NCI-H526 (cell line): ENCODE measurements at regions not wholly inside any gene's neighbourhood (a gene's known extent, or its start where the extent isn't known, plus 50 kb on each side); places are given as distances from the start of the nearest gene placed in this dataset.

Experiments
- DNase-seq, 2 experiments: peaks; one replicate each; lab custom pipeline; 2025; lab: John Stamatoyannopoulos, UW

DNA sequence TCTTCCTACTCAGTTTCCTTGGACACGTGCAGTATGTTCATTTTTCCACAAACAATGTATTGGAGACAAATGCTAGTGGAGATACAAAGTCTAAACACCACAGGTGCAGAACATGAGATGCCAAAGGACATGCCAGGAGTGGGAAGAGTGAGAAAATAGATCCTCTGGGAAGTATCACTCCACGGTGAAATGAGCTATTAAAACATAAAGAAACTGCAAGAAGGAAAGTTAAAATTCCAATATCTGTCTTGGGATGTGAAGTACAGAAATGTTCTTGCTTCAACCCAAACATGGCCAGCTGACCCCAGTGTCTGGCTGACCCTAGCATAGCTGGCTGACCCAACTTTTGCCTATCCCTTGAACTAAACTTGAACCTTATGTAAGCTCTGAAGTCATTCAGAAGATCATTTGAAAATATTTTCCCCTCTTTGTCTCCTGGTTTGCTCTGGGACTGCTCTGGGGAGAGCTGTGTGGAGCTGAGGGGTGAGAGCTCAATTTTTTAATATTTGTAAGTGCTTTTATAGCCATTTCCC, 59.5 kb downstream of the FZD1 start:
- DNase-seq = no peak

DNA sequence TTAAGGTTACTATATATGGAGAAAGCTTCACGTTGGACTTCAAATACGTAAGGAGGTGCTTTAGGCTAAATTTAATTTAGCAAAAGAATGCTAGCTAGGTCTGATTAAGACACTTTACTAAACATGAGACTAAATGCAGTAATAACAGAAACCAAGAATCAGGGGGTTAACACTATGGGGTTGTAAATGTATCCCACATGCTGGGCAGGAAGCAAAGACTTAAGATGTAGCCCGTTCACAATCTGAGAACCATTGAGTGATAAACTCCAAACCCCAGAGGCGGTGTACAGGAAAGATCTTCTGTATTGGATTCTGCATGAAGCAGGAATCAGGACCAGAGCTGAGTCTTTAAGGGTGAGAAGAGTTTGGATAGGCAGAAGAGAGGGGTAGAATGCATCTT, 60.4 kb downstream of the FZD1 start:
- DNase-seq = no peak

DNA sequence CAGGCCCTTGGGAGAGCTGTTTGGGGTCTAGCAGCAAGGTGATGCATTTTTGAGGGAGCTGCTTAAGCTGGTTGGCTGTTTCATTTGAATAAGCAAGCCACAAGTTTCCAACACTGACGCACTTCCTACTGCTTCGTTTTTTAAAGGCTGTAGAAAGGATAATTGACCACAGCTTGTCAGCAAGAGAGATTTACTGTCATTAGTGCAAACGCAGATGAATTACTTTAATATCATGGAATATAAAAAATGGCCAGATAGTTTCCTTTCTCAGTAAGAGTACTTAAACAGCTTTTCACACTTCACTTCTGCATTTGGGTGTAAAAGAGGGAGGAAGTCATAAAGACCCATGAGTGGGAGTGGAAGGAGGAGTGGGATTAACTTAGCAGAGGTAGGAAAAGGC, 61.5 kb downstream of the FZD1 start:
- peak in 1 of 2 experiments; percentile 5 for DNase-seq

DNA sequence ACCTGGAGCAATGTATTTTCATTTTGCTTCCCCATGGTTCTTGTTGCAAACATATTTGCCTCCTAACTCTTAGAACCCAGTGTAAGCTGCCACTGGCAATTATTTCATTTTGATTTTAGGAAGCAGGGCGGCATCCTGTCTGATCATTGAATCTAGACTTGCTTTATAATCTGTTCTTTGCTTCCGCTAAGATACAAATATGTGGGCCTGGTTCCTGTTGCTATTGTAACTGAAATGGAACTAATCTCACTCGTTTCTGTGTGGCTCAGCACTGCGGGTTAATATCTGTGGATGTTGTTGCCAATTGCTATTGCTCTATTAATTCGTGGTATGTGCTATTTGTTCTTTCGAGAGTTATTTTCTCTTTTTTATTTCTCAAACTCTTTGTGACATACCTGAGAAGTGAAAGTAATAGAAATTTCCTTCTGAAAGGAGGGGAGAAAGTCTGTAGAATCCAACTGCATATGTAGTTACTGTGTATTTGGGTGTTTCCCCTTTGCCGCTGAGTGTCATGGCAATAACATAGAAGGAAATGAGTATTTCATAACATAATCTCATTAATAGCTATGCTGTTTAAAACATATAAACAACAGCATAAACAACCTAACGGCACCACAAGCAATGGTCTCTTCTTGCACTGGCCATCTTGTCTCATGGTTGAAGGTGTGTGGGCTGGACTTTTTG, 62.4 kb downstream of the FZD1 start:
- DNase-seq = no peak

DNA sequence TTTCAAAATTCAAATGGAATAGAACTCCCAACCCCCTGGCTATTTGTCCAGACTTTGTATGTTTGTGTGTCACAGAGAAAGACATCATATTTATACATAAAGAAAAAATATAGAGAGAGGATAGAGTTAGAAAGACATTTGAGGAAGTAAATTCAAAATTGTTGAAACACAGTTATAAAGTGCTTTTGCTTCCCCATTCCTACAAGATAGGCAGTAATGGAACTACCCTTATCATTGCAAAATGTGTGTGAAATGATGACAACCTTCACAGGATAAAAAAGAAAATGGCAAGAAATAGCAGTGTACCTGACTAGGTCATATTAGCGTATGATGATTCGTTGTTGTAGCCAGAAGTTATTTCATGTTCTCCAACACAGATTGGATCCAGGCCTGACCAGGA, 63.1 kb downstream of the FZD1 start:
- no peak for DNase-seq

DNA sequence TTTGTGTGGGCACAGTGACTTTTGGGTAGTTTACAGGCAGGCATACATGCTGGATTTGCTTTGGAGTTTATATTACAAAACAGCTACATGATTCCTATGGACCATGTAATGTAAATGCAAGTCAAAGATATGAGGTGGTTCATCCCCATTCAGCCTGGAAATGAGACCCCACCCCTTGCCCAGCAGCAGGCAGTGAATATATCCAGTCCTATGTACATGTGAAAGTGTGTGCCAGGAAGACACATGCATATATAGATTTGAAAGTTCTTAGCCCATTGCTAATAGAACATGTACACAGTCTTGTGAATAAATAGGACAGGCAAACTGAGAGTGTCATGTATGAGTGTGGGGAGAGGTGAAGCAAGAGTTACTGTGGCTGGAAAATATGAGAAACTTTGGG, 65.3 kb downstream of the FZD1 start:
- no peak for DNase-seq

DNA sequence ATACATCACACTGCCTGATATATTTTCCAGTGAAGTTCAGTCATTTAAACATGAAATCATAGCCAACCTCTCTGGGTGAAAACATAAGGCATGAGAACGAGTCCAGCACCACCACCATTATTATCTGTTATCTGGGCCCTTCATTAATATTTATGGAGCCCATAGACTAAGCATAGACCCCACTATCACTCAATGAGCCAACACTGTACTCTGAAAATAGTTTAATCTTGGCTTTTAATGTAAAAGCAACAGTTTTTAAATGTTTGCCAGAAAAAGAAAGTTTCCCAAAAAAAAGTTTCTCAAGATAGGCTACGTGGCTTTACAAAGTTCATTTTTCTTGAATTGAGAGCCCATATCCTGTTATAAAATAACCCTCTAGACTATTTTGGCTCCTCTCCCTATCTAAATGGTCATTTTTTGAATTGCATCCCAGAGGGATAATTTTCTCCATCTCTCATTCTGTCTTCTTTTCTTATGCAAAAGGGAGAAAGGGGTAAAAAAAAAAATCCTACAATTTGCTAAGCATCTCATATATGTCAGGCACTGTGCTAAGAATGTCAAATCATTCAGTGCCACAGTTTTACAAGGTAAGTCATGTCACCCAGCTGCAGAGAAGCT, 66.1 kb downstream of the FZD1 start:
- DNase-seq = no peak

DNA sequence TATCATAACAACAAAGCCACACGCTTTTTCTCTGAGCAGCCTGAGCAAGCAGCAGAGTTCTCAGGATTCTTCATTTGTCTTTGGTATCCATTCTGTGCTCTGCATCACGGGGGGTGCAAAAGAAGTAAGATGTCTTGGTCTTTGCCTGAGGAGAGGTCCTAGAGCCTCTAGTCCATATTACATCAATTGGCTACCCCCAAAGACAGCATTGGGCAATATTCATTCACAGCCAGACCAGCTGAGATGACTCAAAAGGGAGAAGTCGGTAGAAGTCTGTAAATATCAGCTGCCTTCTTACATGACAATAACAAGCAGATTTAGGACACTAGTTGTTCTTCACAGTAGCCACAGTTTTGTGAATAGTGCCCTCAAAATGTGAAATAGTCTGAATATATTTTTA, 66.6 kb downstream of the FZD1 start:
- no peak for DNase-seq

DNA sequence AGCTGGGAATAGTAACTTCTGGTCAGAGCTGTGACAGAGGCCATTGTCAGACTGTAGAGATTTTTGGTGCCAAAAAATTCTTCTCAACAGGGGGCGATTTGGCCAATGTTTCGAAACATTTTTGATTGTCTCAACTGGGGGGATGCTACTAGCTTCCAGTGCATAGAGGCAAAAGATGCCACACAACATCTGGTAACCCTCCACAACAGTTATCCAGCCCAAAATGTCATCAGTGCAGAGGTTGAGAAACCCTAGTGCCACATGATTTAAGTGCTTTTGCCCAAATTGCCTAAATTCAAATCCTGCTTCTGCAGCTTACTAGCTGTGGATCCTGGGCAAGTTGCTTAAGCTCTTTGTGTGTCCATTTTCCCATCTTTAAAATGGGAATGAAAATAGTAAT, 71.9 kb downstream of the FZD1 start:
- no peak for DNase-seq

DNA sequence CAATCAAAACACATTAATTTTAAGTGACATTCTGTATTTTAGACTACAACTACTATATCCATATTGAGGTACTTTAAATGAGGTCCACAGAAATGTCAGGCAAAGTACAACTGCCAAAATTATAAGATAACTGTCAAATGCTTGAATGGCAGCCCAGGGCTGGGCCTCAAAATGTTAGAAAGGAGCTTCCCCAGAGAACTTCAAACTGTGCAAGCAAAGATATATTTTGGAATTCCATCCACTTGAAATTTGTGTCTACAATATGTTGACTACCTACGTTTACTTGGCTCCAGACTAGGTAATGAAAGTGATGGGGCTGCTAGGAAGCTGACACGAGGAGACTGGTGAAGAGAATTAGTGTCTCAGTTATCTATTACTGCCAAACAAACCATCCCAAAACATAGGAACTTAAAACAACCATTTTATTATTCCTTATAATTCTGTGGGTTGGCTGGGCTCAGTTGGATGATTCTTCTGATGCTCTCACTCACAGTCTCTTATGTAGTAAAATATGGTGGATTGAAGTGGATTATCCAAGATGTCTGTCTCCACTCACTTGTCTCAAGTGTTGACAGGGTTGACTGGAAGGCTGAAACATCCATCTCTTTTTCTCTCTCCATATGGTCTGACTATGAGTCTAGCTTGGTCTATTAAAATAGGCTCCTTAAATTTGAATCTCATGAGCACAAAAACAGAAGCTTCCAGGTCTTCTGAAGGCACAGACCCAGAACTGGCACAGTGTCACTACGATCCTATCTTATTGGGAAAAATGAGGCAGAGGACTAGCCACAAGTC, 74.2 kb downstream of the FZD1 start:
- no peak for DNase-seq

DNA sequence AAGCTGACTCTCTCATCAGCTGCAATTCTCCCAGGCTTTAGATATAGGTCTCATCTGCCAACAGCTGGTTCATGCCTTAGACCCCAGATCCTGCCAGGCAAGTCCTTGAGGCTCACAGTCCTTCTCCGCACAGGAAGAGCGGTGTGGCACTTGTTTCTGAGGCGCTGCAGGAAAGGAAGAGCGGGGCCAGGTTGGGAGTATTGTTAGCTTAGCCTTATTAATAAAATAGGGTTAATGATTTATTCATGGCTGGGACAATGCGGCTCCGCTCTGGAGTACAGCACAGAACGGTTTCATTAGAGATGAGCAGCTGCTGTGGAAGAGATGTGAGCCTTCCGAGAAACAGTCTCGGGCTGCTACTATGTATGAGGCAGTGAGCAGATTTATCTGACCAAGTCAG, 78.1 kb downstream of the FZD1 start:
- peak; percentile 65 to 74 for DNase-seq

DNA sequence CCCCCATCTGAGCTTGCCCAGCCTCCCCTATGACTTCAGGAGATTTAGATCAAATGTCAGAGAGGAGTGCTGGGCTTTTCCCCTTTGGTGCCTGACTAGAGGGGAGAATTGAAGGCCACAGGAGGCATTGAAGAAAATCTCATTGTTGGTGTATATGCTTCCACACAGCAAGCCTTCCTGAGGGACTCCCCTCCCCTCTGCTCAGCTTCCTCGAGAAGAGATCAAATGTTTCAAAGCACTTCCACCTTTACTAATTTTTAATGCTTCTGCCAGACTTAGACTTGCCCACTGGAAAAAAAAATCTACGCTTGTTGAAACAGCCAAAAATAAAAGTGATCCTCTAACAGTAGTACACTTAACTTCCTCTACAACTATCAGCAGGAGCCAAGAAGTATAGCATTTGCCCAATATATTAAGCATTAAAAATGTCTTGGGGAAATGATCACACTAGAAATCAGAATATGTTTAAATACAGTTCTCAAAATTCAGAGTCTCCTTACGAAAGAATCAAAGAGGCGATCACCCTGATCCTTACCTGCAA, 79.3 kb downstream of the FZD1 start:
- DNase-seq = peak in 1 of 2 experiments; percentile 12

DNA sequence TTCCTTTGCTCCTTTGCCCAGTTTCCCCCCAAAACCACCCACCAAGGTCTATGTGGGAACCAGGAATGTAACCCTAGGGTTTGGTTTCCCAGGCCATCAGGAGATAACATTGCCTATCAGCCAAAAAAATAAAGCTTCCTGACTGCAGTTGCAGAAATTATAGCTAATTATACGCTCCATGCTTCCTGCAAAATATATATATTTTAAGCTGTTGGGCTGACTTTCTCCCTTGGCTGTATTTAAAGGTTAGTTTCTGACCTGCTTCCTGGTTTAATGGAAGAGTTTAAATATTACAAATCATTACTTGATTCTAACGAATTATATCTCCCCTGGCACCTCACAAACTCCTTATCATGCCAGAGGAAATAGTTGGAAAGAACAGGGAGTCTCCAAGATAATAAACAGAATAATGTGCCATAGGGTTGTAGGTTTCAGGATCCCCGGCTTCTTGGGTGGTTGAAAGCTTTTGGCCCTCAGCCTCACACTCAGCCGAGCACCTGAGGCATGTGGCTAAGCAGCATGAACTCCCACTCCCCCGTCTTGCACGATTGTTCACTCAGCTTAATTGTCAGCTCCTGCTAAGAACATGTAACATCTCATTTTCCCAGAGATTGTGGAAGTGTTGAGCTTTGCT, 79.9 kb downstream of the FZD1 start:
- DNase-seq = no peak

DNA sequence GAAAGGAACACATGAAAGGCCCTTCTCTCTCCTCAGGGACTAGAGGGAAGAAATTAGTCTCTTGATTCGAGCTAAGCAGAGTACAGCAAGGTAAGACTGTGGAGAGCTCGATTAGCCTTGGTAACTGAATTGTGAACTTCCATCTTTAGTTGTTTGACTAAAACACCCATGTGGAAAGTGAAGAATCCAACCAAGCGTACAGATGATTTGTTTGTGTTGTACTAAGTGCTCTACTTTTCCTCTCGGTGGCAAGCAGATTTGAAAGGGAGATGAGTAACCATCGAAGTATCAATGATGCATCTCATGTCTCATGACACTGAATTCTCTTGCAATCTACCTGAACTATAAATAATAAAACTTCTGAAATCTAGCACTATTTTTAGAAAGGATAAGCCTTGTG, 80.7 kb downstream of the FZD1 start:
- peak; percentile 93 to 94 for DNase-seq

DNA sequence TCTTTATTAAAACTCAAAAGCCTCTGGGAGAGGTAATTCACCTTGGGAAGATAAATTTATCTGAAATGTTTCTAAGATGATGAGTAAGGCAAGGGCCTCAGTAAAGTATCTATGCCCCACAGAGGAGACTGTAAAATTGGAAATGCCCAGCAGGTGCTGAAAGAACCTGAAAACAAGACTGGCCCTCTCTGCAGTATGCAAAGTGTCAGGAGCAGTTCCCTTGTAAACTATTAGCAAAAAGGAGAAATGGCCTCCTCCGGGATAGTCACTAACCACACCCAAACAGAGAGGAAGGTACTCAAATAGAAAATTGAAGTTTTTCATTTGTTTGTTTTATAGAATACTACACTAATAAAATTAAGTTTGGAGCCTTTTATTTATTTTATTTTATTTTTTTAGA, 81.2 kb downstream of the FZD1 start:
- peak; percentile 81 to 89 for DNase-seq

DNA sequence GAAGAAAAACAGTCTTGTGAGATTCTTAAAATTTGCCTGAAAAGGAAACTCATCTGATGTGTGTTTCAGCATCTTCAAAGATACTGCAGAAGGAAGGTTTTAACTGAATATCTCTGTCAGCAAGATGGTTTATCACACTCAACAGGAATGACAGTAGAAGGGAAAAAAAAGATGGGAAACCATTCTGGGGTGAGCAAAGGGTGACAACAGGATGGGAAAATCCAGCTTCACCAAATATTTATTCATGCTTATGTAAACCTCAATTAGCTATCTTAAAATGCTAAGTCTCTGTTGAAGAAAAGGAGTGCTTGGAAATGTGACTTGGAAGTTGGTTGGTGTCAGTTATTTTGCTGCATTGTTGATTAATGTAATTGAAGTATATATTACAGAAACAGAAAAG, 82.2 kb downstream of the FZD1 start:
- DNase-seq = no peak

DNA sequence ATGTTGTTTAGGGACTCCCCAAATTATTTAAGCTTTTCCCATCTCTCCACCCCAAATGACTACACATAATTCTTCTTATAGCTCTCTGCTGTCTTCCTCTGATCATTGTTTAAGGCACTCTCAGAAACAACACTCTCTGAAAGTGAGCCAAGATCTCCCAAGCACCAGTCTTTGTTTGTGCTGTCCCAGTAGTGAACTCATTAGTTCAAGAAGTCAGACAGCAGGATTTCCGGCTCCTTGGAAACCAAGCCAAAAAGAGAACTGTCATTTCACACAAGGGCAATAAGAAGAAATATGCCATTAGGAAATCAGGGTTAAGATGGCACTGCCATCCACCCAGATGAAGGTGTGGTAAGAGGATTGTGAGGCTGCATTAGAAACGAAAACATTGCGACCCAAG, 83.1 kb downstream of the FZD1 start:
- no peak for DNase-seq

DNA sequence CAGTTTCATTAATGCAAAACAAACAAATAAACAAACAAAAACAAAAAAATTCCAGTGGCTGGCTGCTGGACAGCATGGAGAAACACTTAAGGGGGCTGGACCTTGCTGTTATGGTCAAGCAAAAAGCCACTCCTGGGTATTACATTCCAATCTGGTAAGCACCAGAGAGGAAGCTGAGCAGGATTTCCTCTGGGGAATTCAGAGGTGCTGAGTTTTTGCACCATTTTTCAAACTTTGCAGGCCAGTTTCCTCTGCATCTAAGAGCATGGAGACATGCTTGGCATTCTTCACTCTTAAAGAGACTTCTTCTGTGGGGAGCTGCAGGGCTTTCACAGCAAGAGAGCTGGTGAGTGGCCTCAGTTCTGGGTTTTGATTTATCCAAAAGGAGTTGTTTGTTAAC, 84.5 kb downstream of the FZD1 start:
- DNase-seq = no peak

DNA sequence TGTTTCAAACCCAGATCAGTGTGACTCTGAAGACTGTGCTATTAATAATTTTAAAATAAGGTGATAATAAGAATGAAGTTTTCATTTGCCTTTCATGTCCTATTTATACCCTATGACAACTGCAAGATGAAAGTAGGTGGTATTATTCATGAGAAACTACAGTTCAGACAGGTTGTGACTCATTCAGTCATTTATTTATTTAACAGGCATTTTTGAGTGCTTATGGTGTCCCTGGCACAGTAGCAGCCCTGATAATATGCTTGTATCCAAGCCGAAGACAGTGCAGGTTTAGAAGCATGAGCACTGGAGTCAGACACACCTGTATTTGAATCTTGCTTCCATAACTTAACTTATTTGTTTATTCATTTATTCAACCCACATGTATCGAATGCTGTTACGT, 87.1 kb downstream of the FZD1 start:
- DNase-seq = peak; percentile 56 to 72

DNA sequence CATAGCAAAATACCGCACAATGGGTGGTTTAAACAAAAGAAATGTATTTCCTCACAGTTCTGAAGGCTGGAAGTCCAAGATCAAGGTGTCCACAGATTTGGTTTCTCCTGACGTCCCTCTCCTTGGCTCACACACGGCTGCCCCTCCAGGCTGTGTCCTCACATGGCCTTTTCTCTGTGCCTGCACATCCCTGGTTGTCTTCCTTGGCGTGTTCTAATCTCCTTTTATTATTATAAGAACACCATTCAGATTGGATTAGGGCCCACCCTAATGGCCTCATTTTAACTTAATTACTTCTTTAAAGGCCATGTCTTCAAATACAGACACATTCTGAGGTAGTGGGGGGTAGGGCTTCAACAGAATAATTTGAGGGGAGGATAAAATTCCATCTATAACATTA, 87.9 kb downstream of the FZD1 start:
- peak in 1 of 2 experiments; percentile 22 for DNase-seq

DNA sequence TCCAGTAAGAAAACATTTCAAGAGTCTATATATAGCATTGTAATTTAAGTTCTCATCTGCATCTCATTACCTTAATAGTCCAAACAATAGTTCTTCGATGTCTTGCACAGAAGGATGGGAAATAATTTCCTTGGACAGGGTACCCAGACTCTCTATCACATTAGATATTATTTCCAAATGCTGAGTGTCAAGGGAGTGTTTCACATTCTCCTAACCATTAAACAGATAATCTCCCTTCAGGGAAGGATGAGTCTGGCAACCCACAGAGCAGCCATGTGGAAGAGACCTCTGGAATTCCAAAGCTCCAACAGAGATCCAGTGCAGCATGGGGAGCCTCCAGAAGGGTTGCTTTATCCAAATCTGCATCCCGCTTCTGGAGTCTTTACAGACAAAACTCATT, 89.6 kb downstream of the FZD1 start:
- DNase-seq = peak in 1 of 2 experiments; percentile 37
